Thyroid gland (tissue), 4 donors: ENCODE measurements at regions not wholly inside any gene's neighbourhood (a gene's known extent, or its start where the extent isn't known, plus 50 kb on each side); places are given as distances from the start of the nearest gene placed in this dataset.

ENCODE experiments used
- DNase-seq, 2 donors: peaks; one replicate each; pipeline ENCODE4 v3.0.0-alpha.2; 2019
- H3K27ac ChIP-seq, 3 donors: fragments of 200-600 bp; sonication (generic); 1 replicate in 2 of 3; 2 replicates in 1 of 3; pipeline ENCODE4 v1.5.1; 2016 to 2019; ENCODE audit warnings: mild to moderate bottlenecking in 1 of 3, moderate library complexity in 1 of 3
- H3K27me3 ChIP-seq: fragments of 200-600 bp; sonication (generic); one replicate; pipeline ENCODE4 v1.5.1; 2019
- H3K36me3 ChIP-seq, 2 donors: fragments of 200-600 bp; sonication (generic); one replicate each; pipeline ENCODE4 v1.5.1; 2016 to 2019
- H3K4me1 ChIP-seq, 2 donors: fragments of 200-600 bp; sonication (generic); one replicate each; pipeline ENCODE4 v1.5.1; 2017 to 2019
- H3K4me3 ChIP-seq, 3 donors: fragments of 200-600 bp; sonication (generic); replicated peaks in 1 of 3; 1 replicate in 2 of 3; 2 replicates in 1 of 3; pipeline ENCODE4 v1.5.1; 2016; ENCODE audit warnings: mild to moderate bottlenecking in 1 of 3
- H3K9me3 ChIP-seq: fragments of 200-600 bp; sonication (generic); one replicate; pipeline ENCODE4 v1.5.1; 2017
- POLR2A ChIP-seq, 2 donors: fragments of 450-650 bp; IDR thresholded peaks; one replicate each; pipeline ENCODE4 v1.6.1; 2017; ENCODE audit warnings: antibody characterized with exemption in 2 of 2, mild to moderate bottlenecking in 2 of 2, moderate library complexity in 1 of 2
- WGBS, 2 donors: methylation state at CpG; one replicate each; pipeline ENCODE4 v1.1.5; 2017; 5-methylcytosine and 5-hydroxymethylcytosine counted together
- intact Hi-C: fragments of 100-400 bp; cut with DNase I; formaldehyde crosslinking; loops from one replicate; pipeline ENCODE4 v1.15.1; 2023
- TF ChIP-seq, protein P1 (sequence below), 6 experiments: fragments of 200-600 bp in 3 of 6; fragments of 450-650 bp in 3 of 6; sonication (generic) in 3 of 6; IDR thresholded peaks; one replicate each; pipeline ENCODE4 v1.5.1; 2016 to 2019; ENCODE audit warnings: antibody characterized with exemption in 6 of 6, mild to moderate bottlenecking in 2 of 6, inconsistent platforms in 1 of 6, moderate library complexity in 1 of 6

DNA sequence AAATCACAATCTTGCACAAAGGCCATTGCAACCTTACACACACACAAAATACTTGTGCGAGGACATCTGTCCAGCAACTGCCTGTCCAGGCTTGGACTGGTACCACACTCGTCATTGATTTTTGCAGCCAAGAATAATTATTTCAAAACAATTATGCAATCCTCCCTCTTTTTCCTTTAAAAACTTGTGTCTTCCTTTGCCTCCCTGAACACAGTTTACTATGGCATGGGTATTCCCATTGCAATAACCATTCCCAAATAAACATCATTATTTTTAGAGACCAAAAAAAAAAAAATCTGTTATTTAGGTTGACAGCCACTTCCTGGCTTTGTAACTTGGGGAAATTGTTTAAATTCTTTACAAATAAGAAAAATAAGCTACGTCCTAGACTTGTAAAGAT is 54.0 kb downstream of the C11orf91 start:
- no peak for DNase-seq
- intact Hi-C loops = no loop called here
- Histone ChIP-seq H3K27ac (no peak overlapping the region), H3K4me3 (no peak overlapping the region), H3K4me1 (no peaks in the 10 kb centered on the region), H3K9me3 (no peaks in the 10 kb centered on the region), H3K36me3 (no peaks in the 10 kb centered on the region), H3K27me3 (no peaks in the 10 kb centered on the region)
- TF ChIP-seq, protein P1, sequence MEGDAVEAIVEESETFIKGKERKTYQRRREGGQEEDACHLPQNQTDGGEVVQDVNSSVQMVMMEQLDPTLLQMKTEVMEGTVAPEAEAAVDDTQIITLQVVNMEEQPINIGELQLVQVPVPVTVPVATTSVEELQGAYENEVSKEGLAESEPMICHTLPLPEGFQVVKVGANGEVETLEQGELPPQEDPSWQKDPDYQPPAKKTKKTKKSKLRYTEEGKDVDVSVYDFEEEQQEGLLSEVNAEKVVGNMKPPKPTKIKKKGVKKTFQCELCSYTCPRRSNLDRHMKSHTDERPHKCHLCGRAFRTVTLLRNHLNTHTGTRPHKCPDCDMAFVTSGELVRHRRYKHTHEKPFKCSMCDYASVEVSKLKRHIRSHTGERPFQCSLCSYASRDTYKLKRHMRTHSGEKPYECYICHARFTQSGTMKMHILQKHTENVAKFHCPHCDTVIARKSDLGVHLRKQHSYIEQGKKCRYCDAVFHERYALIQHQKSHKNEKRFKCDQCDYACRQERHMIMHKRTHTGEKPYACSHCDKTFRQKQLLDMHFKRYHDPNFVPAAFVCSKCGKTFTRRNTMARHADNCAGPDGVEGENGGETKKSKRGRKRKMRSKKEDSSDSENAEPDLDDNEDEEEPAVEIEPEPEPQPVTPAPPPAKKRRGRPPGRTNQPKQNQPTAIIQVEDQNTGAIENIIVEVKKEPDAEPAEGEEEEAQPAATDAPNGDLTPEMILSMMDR (IDR thresholded peaks at IDR 0.05) = no peak
- no peak for TF ChIP-seq POLR2A (IDR thresholded peaks at IDR 0.05)
- 55 to 66% methylated on average over 3 of the region's 3 CpGs for WGBS, 2 donors

DNA sequence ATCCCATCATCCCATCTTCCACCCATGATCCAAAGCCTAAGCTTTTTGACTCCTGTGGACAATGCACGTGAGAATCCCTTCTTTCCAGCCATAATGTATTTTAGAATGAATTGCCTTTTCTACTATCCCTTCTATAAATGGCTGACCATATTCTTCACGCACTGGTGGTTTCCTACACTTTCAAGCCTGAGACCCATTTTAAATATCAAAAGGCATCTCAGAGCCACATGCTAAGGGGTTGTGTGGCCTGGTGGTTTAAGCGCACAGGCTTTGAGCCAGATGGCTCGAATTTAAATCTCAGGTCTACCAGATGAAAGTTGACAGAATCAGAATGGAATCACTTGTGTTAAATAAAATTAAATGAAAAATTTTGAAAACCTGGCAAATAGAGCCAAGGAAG is 54.5 kb downstream of the C11orf91 start:
- TF ChIP-seq, protein P1 (IDR thresholded peaks at IDR 0.05) = no peak
- no peak for TF ChIP-seq POLR2A (IDR thresholded peaks at IDR 0.05)
- no peaks in the 10 kb centered on the region for H3K9me3 ChIP-seq
- no peaks in the 10 kb centered on the region for H3K36me3 ChIP-seq
- intact Hi-C loops = no loop called here
- WGBS, 2 donors = 92 to 97% methylated on average over 4 of the region's 4 CpGs
- H3K27me3 ChIP-seq = no peaks in the 10 kb centered on the region
- DNase-seq = no peak
- H3K4me1 ChIP-seq = no peaks in the 10 kb centered on the region
- no peak overlapping the region for H3K27ac ChIP-seq
- H3K4me3 ChIP-seq = no peak overlapping the region

DNA sequence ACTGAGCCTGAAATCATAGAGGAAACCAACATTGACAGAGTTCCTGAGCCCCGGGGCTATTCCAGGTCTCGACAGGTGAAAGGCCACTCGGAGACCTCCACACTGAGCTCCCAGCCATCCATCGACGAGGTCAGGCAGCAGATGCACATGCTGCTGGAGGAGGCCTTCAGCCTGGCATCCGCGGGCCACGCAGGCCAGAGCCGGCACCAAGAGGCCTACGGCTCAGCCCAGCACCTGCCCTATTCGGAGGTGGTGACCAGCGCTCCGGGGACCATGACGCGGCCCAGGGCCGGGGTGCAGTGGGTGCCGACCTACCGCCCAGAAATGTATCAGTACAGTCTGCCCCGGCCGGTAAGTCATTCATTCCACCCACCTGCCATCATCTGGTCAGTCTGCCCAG is 54.9 kb downstream of the C11orf91 start:
- TF ChIP-seq, protein P1 (IDR thresholded peaks at IDR 0.05) = no peak
- no peak for TF ChIP-seq POLR2A (IDR thresholded peaks at IDR 0.05)
- 87 to 90% methylated on average over 11 to 13 of the region's 20 CpGs for WGBS, 2 donors
- H3K36me3 ChIP-seq = no peaks in the 10 kb centered on the region
- H3K4me1 ChIP-seq = no peaks in the 10 kb centered on the region
- no peaks in the 10 kb centered on the region for H3K27me3 ChIP-seq
- DNase-seq = no peak
- no peak overlapping the region for H3K27ac ChIP-seq
- no peaks in the 10 kb centered on the region for H3K9me3 ChIP-seq
- no peak overlapping the region for H3K4me3 ChIP-seq
- intact Hi-C loops = no loop called here

DNA sequence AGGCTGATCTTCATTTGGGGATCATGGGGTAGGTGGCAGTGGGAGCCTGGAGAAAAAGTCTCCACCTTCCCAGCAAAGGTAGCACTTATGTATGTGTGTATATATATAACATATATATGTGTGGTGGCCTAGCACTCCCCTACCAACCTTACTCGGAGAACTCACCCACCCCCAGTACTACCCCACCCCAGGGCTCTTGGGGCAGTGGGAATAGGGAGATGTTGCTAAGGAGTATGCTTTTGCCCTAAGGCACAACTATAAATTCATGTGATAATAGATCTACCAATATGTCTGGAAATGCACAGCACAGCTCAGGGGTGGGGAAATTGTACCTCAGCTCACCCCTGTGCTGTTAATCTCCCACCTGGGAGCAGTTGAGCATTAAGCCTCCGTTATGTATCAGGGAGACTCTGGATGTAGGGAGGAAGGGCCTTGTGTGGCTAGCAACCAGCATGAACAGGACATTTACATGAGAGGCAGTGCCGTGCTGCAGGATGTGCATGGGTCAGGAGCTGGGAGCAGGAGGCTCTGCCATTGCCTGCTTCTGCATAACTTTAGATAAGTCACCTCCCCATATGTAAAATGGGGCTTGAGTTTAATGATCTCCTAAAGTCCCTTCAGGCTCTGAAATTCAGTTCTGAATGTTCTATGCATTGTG is 57.3 kb downstream of the C11orf91 start:
- 86 to 95% methylated on average over 3 of the region's 3 CpGs for WGBS, 2 donors
- Histone ChIP-seq H3K36me3 (no peaks in the 10 kb centered on the region), H3K4me3 (no peak overlapping the region), H3K27me3 (no peaks in the 10 kb centered on the region), H3K27ac (no peak overlapping the region), H3K9me3 (no peaks in the 10 kb centered on the region), H3K4me1 (no peaks in the 10 kb centered on the region)
- no peak for TF ChIP-seq POLR2A (IDR thresholded peaks at IDR 0.05)
- TF ChIP-seq, protein P1 (IDR thresholded peaks at IDR 0.05) = no peak
- intact Hi-C loops = no loop called here
- DNase-seq = no peak

DNA sequence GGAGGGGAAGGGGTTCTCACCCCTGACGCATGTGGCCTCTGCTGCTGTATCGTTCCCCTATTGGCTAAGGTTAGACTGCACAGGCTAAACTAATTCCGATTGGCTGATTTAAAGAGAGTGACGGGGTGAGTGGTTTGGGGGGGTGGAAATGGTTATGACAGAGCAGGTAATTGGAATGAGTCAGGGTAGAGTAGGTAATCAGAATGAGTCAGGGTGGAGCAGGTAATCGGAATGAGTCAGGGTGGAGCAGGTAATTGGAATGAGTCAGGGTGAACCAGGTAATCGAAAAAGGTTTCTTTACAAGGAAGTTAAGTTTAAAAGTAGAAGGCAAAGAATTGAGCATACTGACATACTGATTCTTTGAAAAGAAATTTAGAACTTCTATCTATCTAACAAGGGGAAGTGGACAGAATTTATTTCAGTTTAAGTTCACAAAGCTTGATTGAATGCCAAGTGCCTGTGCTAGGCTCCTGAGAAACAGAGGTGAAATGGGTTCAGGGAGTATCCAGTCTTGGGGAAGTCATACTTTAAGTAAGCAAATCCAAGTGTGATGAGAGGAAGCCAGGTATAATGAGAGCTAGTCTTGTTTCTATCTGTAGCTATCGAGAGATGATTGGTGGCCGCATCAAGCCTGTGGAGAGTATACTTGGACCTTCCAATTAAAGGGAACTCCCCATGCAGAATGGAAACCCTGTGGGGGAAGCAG is 58.0 kb downstream of the C11orf91 start:
- H3K4me3 ChIP-seq = no peak overlapping the region
- no peaks in the 10 kb centered on the region for H3K4me1 ChIP-seq
- no peak for DNase-seq
- H3K27ac ChIP-seq = no peak overlapping the region
- intact Hi-C loops = no loop called here
- no peaks in the 10 kb centered on the region for H3K27me3 ChIP-seq
- WGBS, 2 donors = 92 to 95% methylated on average over 8 of the region's 8 CpGs
- H3K36me3 ChIP-seq = no peaks in the 10 kb centered on the region
- no peaks in the 10 kb centered on the region for H3K9me3 ChIP-seq
- TF ChIP-seq, protein P1 (IDR thresholded peaks at IDR 0.05) = no peak
- no peak for TF ChIP-seq POLR2A (IDR thresholded peaks at IDR 0.05)
